Trophoblast cell (in vitro differentiated cells and primary cell): ENCODE measurements at regions not wholly inside any gene's neighbourhood (a gene's known extent, or its start where the extent isn't known, plus 50 kb on each side); places are given as distances from the start of the nearest gene placed in this dataset.

Experiments
- DNase-seq, 2 donors: peaks; one replicate each; pipeline ENCODE4 v3.0.0-alpha.2; 2016
- H2AFZ ChIP-seq: 2 replicates; pipeline ENCODE4 v1.6.1; 2013; ENCODE audit warnings: low read length, moderate library complexity, mild to moderate bottlenecking; ENCODE audit not compliant: insufficient read depth, poor library complexity
- H2AK5ac ChIP-seq: 2 replicates; pipeline ENCODE4 v1.6.1; 2013; ENCODE audit warnings: mild to moderate bottlenecking, low read length
- H2BK120ac ChIP-seq: 2 replicates; pipeline ENCODE4 v1.6.1; 2013; ENCODE audit warnings: low read length, mild to moderate bottlenecking, moderate library complexity; ENCODE audit not compliant: insufficient read depth, poor library complexity
- H2BK12ac ChIP-seq: 2 replicates; pipeline ENCODE4 v1.6.1; 2013; ENCODE audit warnings: mild to moderate bottlenecking, low read length, moderate library complexity
- H2BK5ac ChIP-seq: 2 replicates; pipeline ENCODE4 v1.6.1; 2013; ENCODE audit warnings: low read length, low read depth, moderate library complexity, mild to moderate bottlenecking; ENCODE audit not compliant: poor library complexity
- H3K14ac ChIP-seq: 2 replicates; pipeline ENCODE4 v1.6.1; 2013; ENCODE audit warnings: mild to moderate bottlenecking, low read length
- H3K18ac ChIP-seq: 2 replicates; pipeline ENCODE4 v1.6.1; 2013; ENCODE audit warnings: mild to moderate bottlenecking, low read length
- H3K23ac ChIP-seq: 2 replicates; pipeline ENCODE4 v1.6.1; 2013; ENCODE audit warnings: low read length
- H3K27ac ChIP-seq: 2 replicates; pipeline ENCODE4 v1.5.1; 2013; ENCODE audit warnings: low read depth, mild to moderate bottlenecking, inconsistent platforms, low read length, moderate library complexity
- H3K27me3 ChIP-seq: 2 replicates; pipeline ENCODE4 v1.6.1; 2013; ENCODE audit warnings: inconsistent platforms, mild to moderate bottlenecking, low read length, moderate library complexity; ENCODE audit not compliant: insufficient read depth
- H3K36me3 ChIP-seq, 2 experiments: 1 replicate in 1 of 2; 2 replicates in 1 of 2; pipeline ENCODE4 v1.6.1; 2013; ENCODE audit warnings: low read length in 2 of 2, mild to moderate bottlenecking in 2 of 2, moderate library complexity in 1 of 2; ENCODE audit not compliant: insufficient read depth in 2 of 2, control insufficient read depth in 1 of 2
- H3K4ac ChIP-seq: 2 replicates; pipeline ENCODE4 v1.6.1; 2013; ENCODE audit warnings: low read depth, mild to moderate bottlenecking, low read length, moderate library complexity
- H3K4me1 ChIP-seq, 2 experiments: 1 replicate in 1 of 2; 2 replicates in 1 of 2; pipeline ENCODE4 v1.6.1; 2013; ENCODE audit warnings: low read length in 2 of 2, mild to moderate bottlenecking in 2 of 2, moderate library complexity in 1 of 2; ENCODE audit not compliant: insufficient read depth in 2 of 2, control insufficient read depth in 1 of 2
- H3K4me2 ChIP-seq: 2 replicates; pipeline ENCODE4 v1.6.1; 2013; ENCODE audit warnings: inconsistent platforms, mild to moderate bottlenecking, low read length, moderate library complexity
- H3K4me3 ChIP-seq: 2 replicates; pipeline ENCODE4 v1.5.1; 2013; ENCODE audit warnings: mild to moderate bottlenecking, low read depth, low read length, inconsistent platforms
- H3K79me1 ChIP-seq: one replicate; pipeline ENCODE4 v1.6.1; 2013; ENCODE audit warnings: low read length
- H3K79me2 ChIP-seq: 2 replicates; pipeline ENCODE4 v1.6.1; 2013; ENCODE audit warnings: low read length, mild to moderate bottlenecking; ENCODE audit not compliant: control insufficient read depth, insufficient read depth, poor library complexity
- H3K9ac ChIP-seq: 2 replicates; pipeline ENCODE4 v1.6.1; 2013; ENCODE audit warnings: mild to moderate bottlenecking, low read length
- H3K9me3 ChIP-seq: 2 replicates; pipeline ENCODE4 v1.6.1; 2013; ENCODE audit warnings: low read depth, mild to moderate bottlenecking, control low read depth, inconsistent platforms, low read length; ENCODE audit not compliant: insufficient read depth
- H4K12ac ChIP-seq: 2 replicates; pipeline ENCODE4 v1.6.1; 2013; ENCODE audit warnings: low read depth, mild to moderate bottlenecking, low read length, moderate library complexity
- H4K8ac ChIP-seq: 2 replicates; pipeline ENCODE4 v1.6.1; 2013; ENCODE audit warnings: low read depth, mild to moderate bottlenecking, low read length, moderate library complexity
- H4K91ac ChIP-seq: one replicate; pipeline ENCODE4 v1.6.1; 2013; ENCODE audit warnings: low read depth, mild to moderate bottlenecking, low read length, moderate library complexity
- WGBS: extraction: QIAGEN DNeasy Blood & Tissue Kit; methylation state at CpG from one replicate; pipeline ENCODE4 v1.1.7; 2013; ENCODE audit warnings: missing lambda C conversion rate; ENCODE audit not compliant: insufficient read length, insufficient coverage; ENCODE audit errors: extremely low coverage; 5-methylcytosine and 5-hydroxymethylcytosine counted together

- Histone ChIP-seq H3K14ac (no peak overlapping the region), H3K23ac (no peak overlapping the region), H3K9me3 (no peaks in the 10 kb centered on the region), H3K4me2 (no peak overlapping the region), H3K36me3 (no peaks in the 10 kb centered on the region), H3K79me2 (no peaks in the 10 kb centered on the region), H3K18ac (no peak overlapping the region), H4K91ac (no peak overlapping the region), H2BK12ac (no peak overlapping the region), H2AFZ (no peak overlapping the region), H3K79me1 (no peaks in the 10 kb centered on the region), H3K9ac (no peak overlapping the region), H4K8ac (no peak overlapping the region), H2BK120ac (no peak overlapping the region), H2BK5ac (no peak overlapping the region), H3K27me3 (no peaks in the 10 kb centered on the region), H3K27ac (no peak overlapping the region), H3K4ac (no peak overlapping the region), H2AK5ac (no peak overlapping the region), H3K4me1 (no peaks in the 10 kb centered on the region), H4K12ac (no peak overlapping the region), H3K4me3 (no peak overlapping the region)
- no peak for DNase-seq
- WGBS, result no CpG with 5 or more reads among the region's 1 CpG
Measured at GRCh38 chr18:27395752-27396151, 210.6 kb upstream of the CHST9 start.

GRCh38 chr18:27394687-27395086, 209.6 kb upstream of the CHST9 start:
- H4K8ac ChIP-seq, result no peak overlapping the region
- no peak overlapping the region for H3K4me3 ChIP-seq
- H4K12ac ChIP-seq, result no peak overlapping the region
- H2BK12ac ChIP-seq, result no peak overlapping the region
- H2BK5ac ChIP-seq, result no peak overlapping the region
- no peak overlapping the region for H4K91ac ChIP-seq
- H2BK120ac ChIP-seq, result no peak overlapping the region
- H3K14ac ChIP-seq, result no peak overlapping the region
- no peak overlapping the region for H3K23ac ChIP-seq
- H3K79me1 ChIP-seq, result no peaks in the 10 kb centered on the region
- H3K9me3 ChIP-seq, result no peaks in the 10 kb centered on the region
- H3K79me2 ChIP-seq, result no peaks in the 10 kb centered on the region
- H3K36me3 ChIP-seq, result no peaks in the 10 kb centered on the region
- H3K27me3 ChIP-seq, result no peaks in the 10 kb centered on the region
- no peak overlapping the region for H3K9ac ChIP-seq
- no peak overlapping the region for H3K27ac ChIP-seq
- DNase-seq, result no peak
- H2AK5ac ChIP-seq, result no peak overlapping the region
- no peak overlapping the region for H2AFZ ChIP-seq
- no CpG with 5 or more reads among the region's 3 CpGs for WGBS
- H3K4ac ChIP-seq, result no peak overlapping the region
- H3K4me2 ChIP-seq, result no peak overlapping the region
- no peak overlapping the region for H3K18ac ChIP-seq
- H3K4me1 ChIP-seq, result no peaks in the 10 kb centered on the region

- Histone ChIP-seq H2AFZ (no peak overlapping the region), H2BK120ac (no peak overlapping the region), H3K9ac (no peak overlapping the region), H4K8ac (no peak overlapping the region), H3K18ac (no peak overlapping the region), H3K79me1 (peaks cover 2% of the 10 kb centered on the region), H3K14ac (no peak overlapping the region), H2BK12ac (no peak overlapping the region), H3K4me1 (no peaks in the 10 kb centered on the region), H4K91ac (no peak overlapping the region), H3K27me3 (no peaks in the 10 kb centered on the region), H3K4ac (no peak overlapping the region), H3K9me3 (no peaks in the 10 kb centered on the region), H2AK5ac (no peak overlapping the region), H3K4me3 (no peak overlapping the region), H4K12ac (no peak overlapping the region), H3K4me2 (no peak overlapping the region), H3K27ac (no peak overlapping the region), H2BK5ac (no peak overlapping the region), H3K79me2 (no peaks in the 10 kb centered on the region), H3K36me3 (no peaks in the 10 kb centered on the region), H3K23ac (no peak overlapping the region)
- DNase-seq, result no peak
- WGBS, result no CpG with 5 or more reads among the region's 4 CpGs
Measured at GRCh38 chr18:27382567-27383216, 197.6 kb upstream of the CHST9 start.

- Histone ChIP-seq H3K23ac (no peak overlapping the region), H2AFZ (no peak overlapping the region), H4K12ac (no peak overlapping the region), H3K14ac (no peak overlapping the region), H2BK120ac (no peak overlapping the region), H3K9me3 (no peaks in the 10 kb centered on the region), H4K91ac (no peak overlapping the region), H3K27ac (peak overlapping the region; percentile 4), H2AK5ac (no peak overlapping the region), H2BK5ac (no peak overlapping the region), H3K4me2 (no peak overlapping the region), H3K79me2 (no peaks in the 10 kb centered on the region), H3K18ac (no peak overlapping the region), H3K79me1 (peaks cover 2% of the 10 kb centered on the region), H3K27me3 (no peaks in the 10 kb centered on the region), H3K36me3 (no peaks in the 10 kb centered on the region), H3K4ac (no peak overlapping the region), H3K4me3 (no peak overlapping the region), H3K9ac (no peak overlapping the region), H3K4me1 (no peaks in the 10 kb centered on the region), H4K8ac (no peak overlapping the region), H2BK12ac (no peak overlapping the region)
- DNase-seq, result peak; percentile 50 to 59
- WGBS, result no CpG with 5 or more reads among the region's 2 CpGs
Measured at GRCh38 chr18:27378431-27379095, 193.5 kb upstream of the CHST9 start.
